Activated CD4-positive, alpha-beta T cell treated with anti-CD3 and anti-CD28 coated beads, Interleukin-2, amount 50 U/mL, for 48 hours (primary cell): ENCODE measurements at regions not wholly inside any gene's neighbourhood (a gene's known extent, or its start where the extent isn't known, plus 50 kb on each side); places are given as distances from the start of the nearest gene placed in this dataset.
"Not testable (repeated sequence)": the region's sequence is repeated elsewhere in the genome, so short reads cannot be mapped to it uniquely, and the experiment has no call there.

Experiments
- DNase-seq, 2 experiments: peaks; one replicate each; pipeline ENCODE4 v3.0.0-alpha.2; 2020

DNA sequence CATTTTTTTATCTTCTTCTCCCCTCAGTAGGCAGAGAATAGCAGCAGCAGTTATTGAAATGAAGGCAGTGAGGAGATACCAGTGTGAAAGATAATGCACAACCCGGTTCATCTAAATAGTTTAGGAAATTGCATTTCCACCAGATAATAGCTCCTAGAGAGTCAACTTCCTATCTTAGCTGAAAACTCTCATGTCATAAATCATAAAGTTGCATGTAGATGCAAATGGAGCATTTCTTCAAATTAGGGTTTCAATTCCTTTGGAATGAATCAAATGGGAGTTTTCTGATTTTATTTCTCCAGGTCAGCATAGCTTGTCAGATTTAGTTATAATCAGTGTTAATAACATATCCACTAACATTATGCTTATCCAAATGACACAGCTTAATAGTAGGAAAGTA is 335.3 kb downstream of the CNTNAP4 start:
- DNase-seq, result no peak

DNA sequence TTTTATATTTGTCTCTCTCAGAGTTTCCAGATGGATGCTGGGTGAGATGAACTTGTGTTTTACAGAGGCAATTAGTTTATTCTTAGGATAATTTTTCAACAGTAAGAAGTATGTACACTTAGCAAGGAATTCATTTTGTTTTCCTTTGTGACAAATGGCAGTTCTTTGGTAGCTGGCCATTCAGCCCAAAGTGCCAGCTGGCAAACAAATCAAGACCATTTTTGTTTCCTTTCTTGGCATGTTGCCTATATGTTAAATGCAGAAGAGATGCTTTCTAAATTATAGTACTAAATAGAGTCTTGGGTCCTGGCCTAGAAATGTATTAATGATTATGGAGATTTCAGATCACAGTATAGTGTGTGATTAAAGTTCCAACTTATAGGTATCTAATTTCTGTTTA is 337.1 kb downstream of the CNTNAP4 start:
- no peak for DNase-seq

DNA sequence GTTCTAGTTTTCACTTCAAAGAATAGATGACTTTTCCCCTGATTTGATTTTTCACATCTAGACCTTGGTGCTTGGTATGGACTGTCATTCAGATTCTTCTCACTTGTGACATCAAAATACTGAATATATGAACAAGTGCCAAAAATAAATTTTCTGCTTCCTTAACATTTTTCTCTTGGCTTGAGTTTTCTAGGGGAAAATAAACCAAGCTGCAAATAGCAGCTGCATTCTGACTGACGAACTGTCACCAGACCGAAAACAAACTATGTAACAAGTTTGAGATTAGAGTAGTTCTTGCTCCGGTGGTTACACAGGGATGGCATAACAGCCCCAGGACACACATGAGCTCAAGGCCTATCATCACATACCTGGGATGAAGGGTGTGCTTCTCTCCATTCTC is 345.7 kb downstream of the CNTNAP4 start:
- DNase-seq, result no peak

DNA sequence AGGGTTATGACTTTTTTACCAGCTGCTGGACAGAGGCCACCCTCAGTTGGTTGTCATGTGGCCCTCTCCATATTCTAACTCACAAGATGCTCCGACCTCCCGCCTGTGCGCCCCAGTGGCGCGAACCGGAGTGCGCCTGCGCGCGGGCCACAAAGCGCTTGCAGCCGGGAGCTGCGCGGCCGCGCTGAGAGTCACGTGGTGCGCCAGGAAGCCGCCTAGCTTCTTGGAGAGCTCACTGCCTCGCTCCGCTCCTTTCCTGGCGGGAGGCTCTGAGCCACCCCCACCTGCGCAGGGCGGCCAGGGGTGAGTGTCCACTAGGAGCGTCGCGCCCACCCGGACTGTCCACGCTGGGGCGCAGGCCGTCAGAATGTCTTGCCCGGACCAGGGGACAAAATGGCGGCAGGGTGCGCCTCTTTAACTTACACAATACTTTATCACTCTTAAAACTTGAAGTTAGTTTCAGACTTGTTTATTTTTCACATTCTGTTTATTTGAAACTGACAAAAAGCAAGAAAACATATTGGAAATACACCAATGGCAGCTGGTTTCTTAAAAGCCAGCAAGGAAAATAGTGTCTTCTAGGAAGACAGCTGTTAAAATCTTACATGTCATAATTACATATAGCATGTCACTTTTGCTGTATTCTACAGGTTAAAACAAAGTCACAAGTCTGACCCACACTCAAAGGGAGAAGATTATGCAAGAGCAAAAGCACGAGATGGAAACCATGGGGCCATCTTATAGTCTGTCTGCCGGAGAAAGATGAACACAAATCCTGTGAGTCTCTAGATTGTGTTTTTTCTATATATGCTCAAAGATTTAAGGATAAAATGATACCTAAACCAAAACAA is 357.9 kb downstream of the CNTNAP4 start:
- DNase-seq, result no peak

DNA sequence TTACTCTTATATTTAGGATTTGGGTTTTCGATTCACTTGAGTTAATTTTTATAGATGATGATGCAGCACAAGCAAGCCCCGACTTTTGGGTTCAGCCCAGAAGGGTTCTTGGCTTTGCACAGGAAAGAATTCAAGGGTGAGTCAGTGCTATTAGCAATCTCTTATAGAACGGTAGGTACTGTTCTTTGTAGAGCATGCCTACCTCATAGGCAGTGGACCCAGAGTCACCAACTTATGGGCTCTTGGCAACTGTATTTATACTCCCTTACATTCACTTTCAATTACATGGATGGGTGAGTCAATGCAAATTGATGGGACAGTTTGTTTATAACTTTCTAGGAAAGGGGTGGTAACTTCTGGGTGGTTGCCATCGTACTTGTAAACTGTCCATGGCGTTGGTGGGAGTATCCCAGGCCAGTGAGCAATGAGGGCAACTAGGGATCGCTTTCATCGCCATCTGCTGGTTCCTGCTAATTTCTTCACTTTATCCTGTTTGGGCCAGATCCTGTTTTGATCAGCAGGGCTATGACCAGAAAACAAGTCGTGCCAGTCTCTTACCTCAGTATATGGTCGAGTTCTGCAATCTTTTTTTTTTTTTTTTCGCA is 362.6 kb downstream of the CNTNAP4 start:
- no peak for DNase-seq

DNA sequence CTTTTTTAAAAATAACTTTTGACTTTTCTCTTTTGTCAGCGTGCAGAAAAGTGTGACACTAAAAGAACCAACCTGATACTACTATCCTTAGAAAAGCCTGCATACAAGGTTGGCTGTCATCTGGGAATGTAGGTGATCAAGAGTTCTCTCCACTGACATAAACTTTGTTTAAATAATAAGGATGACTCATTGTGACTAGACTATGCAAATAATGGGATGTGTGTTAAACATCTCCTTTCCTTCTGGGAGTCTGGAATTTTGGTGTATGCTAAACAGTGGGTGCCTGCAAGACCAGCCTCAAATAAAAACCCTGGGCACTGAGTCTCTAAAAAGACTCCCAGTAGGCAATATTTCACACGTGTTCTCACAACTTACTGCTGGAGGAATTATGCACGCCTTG is 373.4 kb downstream of the CNTNAP4 start:
- DNase-seq, result no peak

DNA sequence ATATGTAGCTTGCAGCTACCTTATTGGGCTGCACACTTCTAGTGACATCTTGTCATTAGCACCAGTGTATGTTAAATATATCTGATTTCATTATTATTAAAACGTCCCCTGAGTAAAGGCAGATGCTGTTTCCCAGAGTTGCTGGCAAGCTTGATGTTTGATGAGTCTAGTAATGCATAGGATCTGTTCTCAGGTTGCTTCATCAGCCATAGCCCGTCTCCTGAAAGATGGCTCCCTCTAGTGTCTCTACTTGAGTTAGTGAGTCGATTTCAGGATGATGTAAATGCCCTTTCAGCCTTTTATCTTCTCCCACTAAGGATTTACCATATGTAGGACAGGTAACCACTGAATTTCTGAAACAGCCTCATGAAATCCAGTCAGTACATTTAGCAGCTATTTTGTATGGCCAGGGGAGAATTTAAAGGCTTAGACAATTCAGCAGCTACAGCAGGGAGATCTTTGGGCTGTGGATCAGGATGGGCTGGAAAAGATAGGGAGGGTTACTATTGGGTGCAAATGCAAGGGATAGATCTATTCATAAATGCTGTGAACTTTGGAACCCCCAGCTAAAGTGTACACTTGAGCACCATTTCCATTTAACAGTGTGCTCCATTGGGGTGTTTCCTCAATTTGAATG is 376.3 kb downstream of the CNTNAP4 start:
- DNase-seq, result no peak

DNA sequence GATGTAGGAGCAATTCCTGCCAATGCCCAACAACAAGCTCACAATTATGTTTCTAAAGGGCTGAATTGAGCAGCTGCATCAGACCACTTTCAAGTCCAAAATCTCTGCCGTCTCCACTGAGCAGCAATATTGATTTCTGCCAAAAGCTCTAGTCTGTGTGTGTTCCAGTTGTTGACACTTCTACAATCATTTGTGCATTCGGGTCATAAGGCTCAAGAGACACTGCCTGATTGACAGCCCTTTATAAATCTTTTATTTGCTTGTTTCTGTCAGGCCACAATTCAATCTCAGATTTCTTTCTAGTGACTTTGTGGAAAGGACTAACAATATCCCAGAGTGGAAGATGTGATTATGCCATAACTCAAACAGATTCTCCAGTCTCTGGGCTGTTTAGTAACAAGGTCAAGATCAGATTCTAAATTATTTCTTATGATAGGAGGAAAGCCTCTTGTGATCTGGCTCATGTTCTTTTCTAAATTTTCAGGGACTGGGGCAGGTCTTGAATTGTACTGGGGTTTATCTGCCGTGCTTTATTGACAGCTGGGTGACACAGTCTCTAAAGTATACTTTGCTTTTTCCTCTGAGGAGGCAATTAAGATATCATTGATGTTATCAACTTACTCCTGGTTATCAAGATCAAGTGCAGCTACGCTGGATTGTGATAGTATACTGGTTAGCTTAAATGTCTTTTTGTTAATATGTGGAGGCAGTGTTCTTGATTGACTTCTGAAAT is 377.1 kb downstream of the CNTNAP4 start:
- no peak for DNase-seq

DNA sequence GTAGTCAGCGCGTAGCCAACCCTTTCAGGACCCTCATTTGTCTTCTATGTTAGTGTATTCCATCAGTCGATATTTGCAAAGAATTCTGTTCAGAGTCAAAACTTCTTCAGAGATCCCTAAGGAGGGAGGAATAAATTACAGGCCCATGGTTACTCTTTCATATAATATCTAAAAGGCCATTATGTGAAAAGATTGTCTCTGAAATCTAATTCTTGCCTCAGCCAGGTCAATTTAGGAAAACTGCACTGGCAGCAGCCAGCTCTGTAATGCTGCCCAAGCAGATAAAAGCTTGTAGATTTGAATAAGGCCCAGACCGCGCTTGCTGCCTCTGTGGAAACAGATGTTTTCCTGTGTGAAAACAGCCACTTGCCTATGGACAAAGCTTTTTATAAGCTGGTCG is 379.8 kb downstream of the CNTNAP4 start:
- DNase-seq, result no peak

DNA sequence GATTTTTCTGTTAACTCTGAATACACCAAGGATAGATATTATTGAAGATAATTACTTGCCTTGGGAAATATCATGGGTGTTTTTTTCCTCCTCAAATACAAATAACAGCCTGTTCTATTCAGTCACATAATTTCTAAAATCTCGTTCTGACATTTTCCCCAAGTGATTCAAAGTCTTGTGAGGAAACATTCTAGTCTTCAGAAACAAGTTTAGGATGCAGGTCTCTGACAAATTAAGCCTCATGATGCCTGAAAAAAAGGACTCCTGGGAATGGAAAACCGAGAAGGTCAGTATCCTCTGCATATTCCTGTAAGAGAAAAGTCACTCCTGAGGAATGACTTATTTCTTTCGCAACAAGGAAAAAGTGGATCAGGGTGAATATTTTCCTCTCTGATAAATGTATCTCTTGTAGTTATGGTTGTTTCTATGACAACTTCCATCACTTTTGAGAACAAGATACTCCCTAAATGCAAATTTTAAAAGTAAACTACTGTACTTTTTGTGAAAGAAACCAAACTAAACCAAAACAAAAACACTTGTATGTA is 384.6 kb downstream of the CNTNAP4 start:
- DNase-seq, result no peak

DNA sequence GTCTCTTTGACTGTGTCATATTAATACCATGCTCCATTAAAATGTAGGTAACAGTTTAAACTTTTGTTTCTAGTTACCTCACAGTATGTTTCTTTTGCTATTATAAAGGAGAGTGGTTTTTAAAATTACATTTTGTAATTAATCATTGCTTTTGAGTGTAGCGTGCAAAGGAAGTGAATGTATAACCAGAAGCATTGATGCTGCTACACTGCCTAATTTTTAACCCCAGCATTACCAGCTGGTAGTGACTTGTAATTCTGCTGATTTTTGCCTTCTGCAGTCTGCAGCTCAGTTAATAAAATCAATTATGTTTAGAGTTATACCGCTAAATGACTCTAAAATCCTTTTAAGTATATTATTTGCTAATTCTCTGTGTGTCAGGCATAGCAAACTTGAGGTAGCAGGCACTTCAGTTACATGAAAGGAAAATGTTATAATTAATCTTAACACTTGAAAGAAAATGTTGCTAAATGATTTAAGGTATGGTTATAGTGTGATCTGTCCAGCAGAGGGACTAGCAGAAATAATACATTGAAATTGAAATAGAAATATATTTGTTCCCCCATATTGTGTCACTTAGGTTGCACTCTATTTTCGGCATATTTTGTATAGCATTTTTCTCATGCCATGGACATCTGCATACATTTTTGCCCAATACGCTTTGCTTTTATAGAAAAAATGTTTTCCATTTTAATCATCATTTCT is 388.5 kb downstream of the CNTNAP4 start:
- no peak for DNase-seq

DNA sequence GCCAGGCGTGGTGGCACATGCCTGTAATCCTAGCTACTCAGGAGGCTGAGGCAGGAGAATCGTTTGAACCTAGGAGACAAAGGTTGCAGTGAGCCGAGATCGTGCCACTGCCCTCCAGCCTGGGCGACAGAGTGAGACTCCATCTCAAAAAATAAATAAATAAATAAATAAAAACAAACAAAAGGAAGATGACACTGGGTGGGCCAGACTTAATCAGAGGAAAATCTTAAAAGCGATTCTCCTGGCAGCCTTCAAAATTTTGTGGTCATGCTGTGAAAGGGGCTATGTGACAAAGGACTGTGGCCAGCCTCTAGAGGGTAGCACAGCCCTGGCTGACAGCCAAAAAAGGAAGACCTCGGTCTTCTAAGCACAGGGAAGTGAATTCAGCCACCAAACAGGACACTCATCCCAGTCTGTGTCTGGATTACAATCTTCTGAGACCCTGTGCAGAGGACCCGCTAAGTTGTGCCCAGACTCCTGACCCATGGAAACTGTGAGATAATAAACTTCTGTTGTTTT is 391.1 kb downstream of the CNTNAP4 start:
- peak in 1 of 2 experiments; percentile 2 for DNase-seq

DNA sequence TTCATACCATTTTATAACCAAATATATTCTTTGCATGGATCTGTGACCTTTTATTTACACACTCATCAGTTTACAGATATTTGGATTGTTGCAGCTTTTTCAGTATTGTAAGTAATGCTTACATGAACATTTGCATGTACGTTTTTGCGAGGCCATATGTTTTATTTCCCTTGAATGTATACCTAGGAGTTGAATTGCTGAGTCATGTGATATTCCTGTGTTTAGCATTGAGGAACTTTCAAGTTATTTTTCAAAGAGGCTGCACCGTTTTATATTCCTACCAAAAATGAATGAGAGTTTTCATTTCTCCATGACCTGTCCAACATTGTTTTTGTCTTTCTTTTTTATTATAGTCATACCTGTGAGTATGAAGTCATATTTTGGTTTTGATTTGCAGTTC is 392.1 kb downstream of the CNTNAP4 start:
- no peak for DNase-seq

DNA sequence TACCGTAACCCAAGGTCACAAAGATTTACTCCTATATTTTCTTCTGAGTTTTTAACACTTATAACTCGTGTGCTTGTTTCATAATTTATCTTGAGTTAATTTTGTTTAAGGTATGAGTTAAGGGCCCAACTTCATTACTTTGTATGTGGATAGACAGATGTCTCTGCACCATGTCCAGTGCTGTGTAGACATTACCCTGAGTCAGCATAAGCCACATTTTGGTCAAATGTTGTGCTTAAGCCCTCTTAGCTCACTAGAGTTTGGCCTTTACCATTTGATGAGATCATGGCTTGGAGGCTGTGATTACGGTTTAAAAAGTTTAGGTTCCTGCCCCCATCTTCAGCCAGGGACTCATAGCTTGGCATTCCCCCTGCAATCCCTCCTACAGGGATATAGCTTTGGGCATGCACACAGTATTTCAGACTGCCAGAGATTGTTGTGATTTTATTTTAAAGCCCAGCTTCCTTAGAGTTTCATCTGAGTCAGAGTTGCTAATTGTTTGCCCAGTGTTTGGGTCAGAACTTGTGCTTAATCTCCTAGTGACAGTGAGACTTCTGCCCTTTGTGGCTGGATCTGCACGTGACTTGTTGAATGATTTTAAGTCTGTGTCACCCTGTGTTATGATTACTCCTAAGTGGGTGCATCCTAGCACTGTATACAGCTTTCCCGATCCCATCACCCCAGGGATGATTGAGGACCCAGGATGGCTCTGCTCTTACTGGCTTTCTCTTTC is 393.1 kb downstream of the CNTNAP4 start:
- DNase-seq, result no peak

DNA sequence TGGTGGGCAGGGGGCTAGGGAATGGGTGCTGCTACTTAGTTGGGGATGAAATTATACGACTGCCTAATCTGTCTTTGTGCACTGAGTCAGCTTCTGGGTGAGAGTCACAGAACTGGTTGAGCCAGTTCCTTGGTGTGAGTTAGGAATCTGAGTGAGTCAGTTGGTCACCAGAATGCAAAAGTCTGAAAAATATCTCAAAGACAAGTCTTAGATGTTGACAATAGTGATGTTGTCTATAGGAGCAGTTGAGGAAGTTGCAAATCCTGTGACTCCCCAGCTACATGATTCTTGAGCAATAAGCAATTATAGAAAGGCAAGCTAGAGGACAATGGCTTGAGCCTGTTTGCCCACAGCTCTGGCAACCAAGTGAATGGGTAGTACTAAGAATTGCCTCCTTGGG is 399.2 kb downstream of the CNTNAP4 start:
- DNase-seq, result no peak

DNA sequence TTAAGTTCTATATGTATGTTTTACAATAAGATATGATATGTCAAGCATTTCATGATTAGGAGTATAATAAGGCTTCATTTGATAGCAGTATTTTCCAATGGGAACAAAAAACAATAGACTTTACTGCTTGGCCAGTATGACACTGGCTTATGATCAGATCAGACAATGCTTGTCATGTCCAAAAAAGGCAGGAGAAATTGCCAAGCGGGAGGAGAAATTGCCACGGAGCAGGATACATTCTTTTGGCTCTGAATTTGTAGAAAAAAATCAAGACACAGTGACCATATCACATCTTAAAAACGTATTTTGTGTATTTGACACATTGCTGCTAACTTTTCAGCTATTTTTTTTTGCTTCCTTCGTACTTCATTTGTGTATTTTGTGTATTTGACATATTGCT is 404.1 kb downstream of the CNTNAP4 start:
- no peak for DNase-seq

DNA sequence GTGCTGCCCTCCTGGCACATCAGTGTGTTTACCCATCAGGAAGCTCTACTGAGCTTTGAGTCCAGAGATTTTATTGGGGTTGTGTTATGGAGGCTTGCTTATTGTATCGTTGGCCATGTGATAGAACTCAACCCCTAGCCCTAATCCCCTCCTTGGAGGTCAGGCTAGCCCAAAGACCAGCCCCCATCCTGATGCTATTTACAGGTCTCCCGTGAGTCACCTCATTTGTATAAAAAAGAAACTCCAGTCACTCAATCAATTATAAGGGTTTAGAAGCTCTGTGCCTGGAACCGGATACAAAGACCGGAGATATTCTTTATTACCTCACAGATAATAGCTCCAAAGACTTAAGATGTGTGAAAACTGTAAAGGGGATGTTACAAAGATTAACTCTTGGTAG is 405.9 kb downstream of the CNTNAP4 start:
- DNase-seq, result no peak

DNA sequence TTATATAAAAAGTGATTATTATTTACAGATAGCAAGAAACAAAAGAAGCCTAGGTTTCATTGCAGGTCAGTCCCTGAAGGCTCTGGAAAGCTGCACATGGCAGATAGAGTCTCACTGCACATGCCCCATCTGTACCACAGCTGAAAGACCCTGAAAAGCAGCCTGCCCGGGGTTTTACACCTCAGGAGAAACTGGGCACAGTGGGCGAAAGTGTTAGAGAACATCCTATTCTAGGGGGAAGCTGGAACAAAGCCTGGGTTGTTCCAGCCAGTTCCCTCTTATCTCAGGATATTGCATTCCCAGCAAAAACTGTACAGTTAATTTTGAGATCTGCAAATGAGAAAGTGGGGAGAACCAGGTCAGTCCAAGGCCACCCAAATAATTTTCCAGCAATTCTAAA is 419.7 kb downstream of the CNTNAP4 start:
- DNase-seq, result no peak

DNA sequence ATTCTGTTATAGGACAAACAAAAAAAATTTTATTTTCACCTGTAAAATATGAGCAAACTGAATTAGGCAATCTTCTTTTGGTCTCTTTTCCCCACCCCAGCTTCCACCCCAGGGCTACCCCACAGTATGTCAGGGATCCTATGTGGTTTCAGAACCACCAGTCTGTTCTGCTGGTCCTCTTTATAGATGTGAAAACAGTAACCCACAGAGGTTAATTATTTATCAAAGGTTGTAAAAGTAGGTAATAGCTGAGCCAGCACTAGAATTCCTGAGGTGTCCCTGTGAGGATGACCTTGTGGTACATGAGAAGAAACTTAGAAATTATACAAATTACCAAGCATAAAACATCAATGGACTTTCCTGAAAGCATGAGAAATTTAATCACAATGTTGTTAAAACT is 428.7 kb downstream of the CNTNAP4 start:
- no peak for DNase-seq

DNA sequence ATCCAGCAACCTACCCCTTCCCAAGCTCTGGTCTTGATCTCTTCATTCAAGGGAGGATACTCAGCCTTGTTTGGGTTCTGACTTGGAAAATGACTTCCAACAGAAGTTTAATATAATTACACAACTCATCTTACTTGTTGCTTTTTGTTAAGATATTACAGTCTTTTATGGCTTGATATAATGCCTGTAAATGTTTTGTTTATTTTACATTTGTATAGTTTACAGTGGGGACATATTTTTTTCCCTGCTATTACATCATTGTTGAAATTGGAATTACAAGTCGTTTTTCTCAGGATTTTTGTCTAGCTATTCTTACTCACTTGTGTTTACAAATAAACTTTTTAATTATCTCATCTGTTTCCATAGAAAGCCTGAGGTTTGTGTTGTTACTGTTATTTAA is 436.0 kb downstream of the CNTNAP4 start:
- DNase-seq, result no peak

DNA sequence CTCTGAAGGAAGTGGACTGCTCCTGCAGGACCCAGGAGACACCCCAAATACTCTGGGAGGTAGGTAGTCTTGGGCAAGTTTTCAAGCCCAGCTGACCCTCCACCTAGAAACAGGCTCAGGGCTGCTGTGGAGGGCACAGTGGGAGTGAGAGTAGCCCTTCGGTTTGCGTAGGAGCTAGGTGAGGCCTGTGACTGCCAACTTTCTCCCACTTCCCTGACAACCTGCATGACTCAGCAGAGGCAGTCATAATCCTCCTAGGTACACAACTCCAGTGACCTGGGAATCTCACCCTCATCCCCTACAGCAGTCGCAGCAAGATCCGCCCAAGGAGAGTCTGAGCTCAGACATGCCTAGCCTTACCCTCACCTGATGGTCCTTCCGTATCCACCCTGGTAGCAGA is 439.1 kb downstream of the CNTNAP4 start:
- DNase-seq, result not testable (repeated sequence)

DNA sequence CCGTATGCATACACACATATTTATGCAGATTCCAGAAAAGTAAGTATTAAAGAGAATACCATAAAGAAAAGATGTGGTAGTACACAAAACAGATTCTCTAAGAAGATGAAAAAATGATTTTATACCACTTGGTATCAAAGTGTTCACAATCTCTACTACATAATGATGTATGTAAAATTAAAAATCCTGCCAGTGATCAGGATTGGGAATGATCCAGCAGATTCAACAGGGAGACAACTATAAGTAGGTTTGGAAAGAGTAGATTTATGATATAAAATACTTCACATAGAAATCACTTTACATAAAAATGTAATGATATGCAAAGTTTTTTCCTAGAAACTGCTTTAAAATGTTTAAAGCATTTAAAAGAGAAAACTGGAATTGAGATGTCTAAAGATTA is 447.0 kb downstream of the CNTNAP4 start:
- DNase-seq, result no peak
